ENCODE measurements at regions not wholly inside any gene's neighbourhood (a gene's known extent, or its start where the extent isn't known, plus 50 kb on each side); places are given as distances from the start of the nearest gene placed in this dataset.

DNA sequence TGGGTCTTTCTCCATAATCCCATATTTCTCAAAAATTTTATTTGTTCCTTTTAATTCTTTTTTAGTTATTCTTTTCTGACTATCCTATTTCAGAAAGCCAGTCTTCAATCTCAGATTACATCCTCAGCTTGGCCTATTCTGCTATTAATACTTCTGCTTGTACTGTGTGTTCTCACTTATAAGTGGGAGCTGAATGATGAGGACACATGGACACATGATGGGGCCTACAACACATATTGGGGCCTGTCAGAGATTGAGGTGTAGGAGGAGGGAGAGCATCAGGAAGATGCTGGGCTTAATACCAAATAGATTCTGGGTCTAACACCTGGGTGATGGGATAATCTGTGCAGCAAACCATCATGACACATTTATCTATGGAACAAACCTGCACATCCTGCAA lies 82.3 kb downstream of the MAGEE1 start:
- TF ChIP-seq, protein P1, sequence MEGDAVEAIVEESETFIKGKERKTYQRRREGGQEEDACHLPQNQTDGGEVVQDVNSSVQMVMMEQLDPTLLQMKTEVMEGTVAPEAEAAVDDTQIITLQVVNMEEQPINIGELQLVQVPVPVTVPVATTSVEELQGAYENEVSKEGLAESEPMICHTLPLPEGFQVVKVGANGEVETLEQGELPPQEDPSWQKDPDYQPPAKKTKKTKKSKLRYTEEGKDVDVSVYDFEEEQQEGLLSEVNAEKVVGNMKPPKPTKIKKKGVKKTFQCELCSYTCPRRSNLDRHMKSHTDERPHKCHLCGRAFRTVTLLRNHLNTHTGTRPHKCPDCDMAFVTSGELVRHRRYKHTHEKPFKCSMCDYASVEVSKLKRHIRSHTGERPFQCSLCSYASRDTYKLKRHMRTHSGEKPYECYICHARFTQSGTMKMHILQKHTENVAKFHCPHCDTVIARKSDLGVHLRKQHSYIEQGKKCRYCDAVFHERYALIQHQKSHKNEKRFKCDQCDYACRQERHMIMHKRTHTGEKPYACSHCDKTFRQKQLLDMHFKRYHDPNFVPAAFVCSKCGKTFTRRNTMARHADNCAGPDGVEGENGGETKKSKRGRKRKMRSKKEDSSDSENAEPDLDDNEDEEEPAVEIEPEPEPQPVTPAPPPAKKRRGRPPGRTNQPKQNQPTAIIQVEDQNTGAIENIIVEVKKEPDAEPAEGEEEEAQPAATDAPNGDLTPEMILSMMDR (IDR thresholded peaks at IDR 0.05; ENCODE audit: poor library complexity): no peak
- no peak for TF ChIP-seq EZH2 (IDR thresholded peaks at IDR 0.05; ENCODE audit: borderline replicate concordance)
- TF ChIP-seq EZH2phosphoT487 (IDR thresholded peaks at IDR 0.05; ENCODE audit: low read depth, severe bottlenecking, unreplicated experiment): no peak
